Nucleus accumbens (tissue), 56 donors: ENCODE measurements at regions not wholly inside any gene's neighbourhood (a gene's known extent, or its start where the extent isn't known, plus 50 kb on each side); places are given as distances from the start of the nearest gene placed in this dataset.
"Not testable (repeated sequence)": the region's sequence is repeated elsewhere in the genome, so short reads cannot be mapped to it uniquely, and the experiment has no call there.

Experiments used
- DNase-seq, 56 donors: peaks; one replicate each; lab custom pipeline; 2025; lab: John Stamatoyannopoulos, UW

- no peak for DNase-seq
Measured at GRCh38 chr14:70269582-70269981, 80.8 kb upstream of the SLC8A3 start.

- no peak for DNase-seq
Measured at GRCh38 chr14:70268760-70269159, 80.0 kb upstream of the SLC8A3 start.

- no peak for DNase-seq
Measured at GRCh38 chr14:70266157-70266556, 77.4 kb upstream of the SLC8A3 start.

- no peak for DNase-seq
Measured at GRCh38 chr14:70265422-70265821, 76.7 kb upstream of the SLC8A3 start.

- DNase-seq = no peak
Measured at GRCh38 chr14:70259420-70259819, 70.7 kb upstream of the SLC8A3 start.

GRCh38 chr14:70257526-70257925 lies 68.8 kb upstream of the SLC8A3 start:
- DNase-seq = no peak

- no peak for DNase-seq
Measured at GRCh38 chr14:70256601-70257000, 67.8 kb upstream of the SLC8A3 start.

- not testable (repeated sequence) for DNase-seq
Measured at GRCh38 chr14:70255071-70256057, 66.6 kb upstream of the SLC8A3 start.

- peak in 1 of 56 donors; percentile 3 for DNase-seq
Measured at GRCh38 chr14:70254476-70254961, 65.8 kb upstream of the SLC8A3 start.

- DNase-seq = not testable (repeated sequence)
Measured at GRCh38 chr14:70253547-70253946, 64.8 kb upstream of the SLC8A3 start.

GRCh38 chr14:70245026-70245425 lies 56.3 kb upstream of the SLC8A3 start:
- no peak for DNase-seq

- DNase-seq = no peak
Measured at GRCh38 chr14:70239802-70240201, 51.1 kb upstream of the SLC8A3 start.

- not testable (repeated sequence) for DNase-seq
Measured at GRCh38 chr14:70238635-70239034, 49.9 kb upstream of the SLC8A3 start.
